Left cardiac atrium (tissue), 4 donors: ENCODE measurements at regions not wholly inside any gene's neighbourhood (a gene's known extent, or its start where the extent isn't known, plus 50 kb on each side); places are given as distances from the start of the nearest gene placed in this dataset.
A peak's percentile ranks its signal among the peaks of the same experiment; 100 is the strongest.
"Not testable (repeated sequence)": the region's sequence is repeated elsewhere in the genome, so short reads cannot be mapped to it uniquely, and the experiment has no call there.

Source experiments
- ATAC-seq, 2 donors: fragments of 200-7000 bp; cut with Tn5 transposase; one replicate each; pipeline ENCODE4 v1.9.1; 2020; ENCODE audit warnings: mild to moderate bottlenecking in 2 of 2, moderate library complexity in 2 of 2
- DNase-seq: peaks from one replicate; pipeline ENCODE4 v3.0.0-alpha.2; 2020
- intact Hi-C, 2 donors: fragments of 100-400 bp; cut with DNase I; formaldehyde crosslinking; loops; one replicate each; pipeline versions ENCODE4 v1.14.1 to v1.15.1; 2022 to 2023
- donor health status: DM: no; HTN: yes; CAD: no.
- donor health status: DM: no; HTN: yes; CAD: no; lungs with severe emphysema.
- donor health status: DM: yes; HTN: yes; CAD: no.
- donor health status: Dilated cardiomyopathy.

DNA sequence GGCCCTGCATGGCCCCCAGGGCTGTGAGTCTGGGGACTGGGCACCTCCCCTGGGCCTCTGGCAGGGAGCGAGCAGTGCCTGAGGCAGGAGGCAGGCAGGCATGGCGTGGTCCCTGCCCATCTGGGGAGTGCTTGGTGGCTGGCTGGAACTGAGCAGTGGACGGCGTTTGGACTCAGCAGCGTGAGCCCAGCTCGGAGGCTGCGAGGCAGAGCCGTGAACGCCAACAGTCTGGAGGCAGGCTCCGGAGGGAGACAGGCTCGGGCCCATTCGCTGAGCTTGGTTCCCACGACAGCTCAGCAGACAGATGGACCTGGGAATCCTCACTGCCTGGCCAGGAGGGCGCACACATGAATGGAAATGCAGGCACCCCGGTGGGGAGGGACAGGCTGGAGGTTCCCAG, 160.7 kb upstream of the POU3F1 start:
- ATAC-seq (no peak), DNase-seq (no peak)
- intact Hi-C loops = no loop called here

DNA sequence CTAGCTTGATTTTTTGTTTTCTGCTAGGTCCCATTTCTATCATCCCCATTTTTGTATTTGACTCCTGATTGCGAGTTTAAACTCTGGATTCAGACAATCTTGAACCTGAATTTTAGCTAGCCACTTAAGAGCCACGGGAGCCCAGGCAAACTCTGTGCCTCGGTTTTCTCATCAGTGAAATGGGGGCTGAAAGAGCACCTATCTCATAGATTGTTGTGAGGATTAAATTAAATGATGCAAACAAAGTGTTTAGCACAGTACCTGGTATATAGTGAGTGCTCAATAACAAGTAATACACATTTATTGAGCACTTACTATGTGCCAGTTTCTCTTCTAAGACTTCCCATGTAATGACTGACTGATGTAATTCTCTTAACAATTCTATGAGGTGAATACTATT, 158.1 kb upstream of the POU3F1 start:
- no peak for DNase-seq
- intact Hi-C loops = no loop called here
- ATAC-seq = no peak

- no peak for ATAC-seq
- intact Hi-C loops = no loop called here
- DNase-seq = no peak
These were observed 156.8 kb upstream of the POU3F1 start for GRCh38 chr1:38203441-38203840.

DNA sequence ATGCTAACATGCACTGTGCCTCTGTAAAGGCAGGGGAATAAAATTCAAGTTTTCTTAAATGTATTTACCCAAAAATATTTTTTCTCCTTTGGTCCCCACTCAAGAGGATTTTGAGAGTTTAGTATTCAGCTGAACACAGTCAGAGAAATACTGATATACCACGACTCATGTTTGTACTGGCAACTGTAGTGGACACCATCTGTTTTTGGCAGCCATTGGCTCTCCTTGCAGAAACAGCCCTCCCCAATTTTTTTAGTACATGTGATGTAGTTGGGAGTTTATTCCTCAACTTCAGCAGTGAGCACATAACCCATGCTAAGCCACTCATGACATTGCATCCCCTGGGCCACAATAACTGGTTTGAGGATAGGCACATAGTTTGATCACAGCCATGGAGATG, 154.8 kb upstream of the POU3F1 start:
- ATAC-seq = peak in 1 of 2 donors; percentile 34
- DNase-seq = no peak
- intact Hi-C loops = no loop called here

DNA sequence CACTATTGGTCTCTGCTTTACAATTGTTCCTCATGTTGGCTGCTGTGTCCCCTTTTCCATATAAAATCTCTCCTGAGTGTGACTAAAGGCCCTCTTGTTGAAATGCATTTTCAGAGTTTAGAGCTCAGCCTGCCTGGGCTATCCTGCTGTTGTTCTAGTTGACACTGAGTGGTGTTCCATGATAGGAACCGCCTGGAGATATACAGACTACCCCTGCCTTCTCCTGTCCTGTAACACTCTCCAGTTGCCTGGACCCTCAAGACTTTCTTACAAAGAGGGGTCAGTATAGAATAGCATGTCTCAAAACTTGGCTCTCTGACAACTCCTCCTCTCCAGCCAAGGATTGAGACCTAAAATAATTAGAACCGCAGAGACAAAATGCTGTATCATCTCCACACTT, 152.0 kb upstream of the POU3F1 start:
- ATAC-seq (no peak), DNase-seq (no peak)
- intact Hi-C loops = loop anchor here in 1 of 2 donors (1.0 kb wide), 1 partner anchor 26 kb away; no protein-coding TSS in a partner anchor

GRCh38 chr1:38198099-38198498, 151.5 kb upstream of the POU3F1 start:
- ATAC-seq = no peak
- intact Hi-C loops = loop anchor here in 1 of 2 donors (1.0 kb wide), 1 partner anchor 26 kb away; no protein-coding TSS in a partner anchor
- DNase-seq = no peak

DNA sequence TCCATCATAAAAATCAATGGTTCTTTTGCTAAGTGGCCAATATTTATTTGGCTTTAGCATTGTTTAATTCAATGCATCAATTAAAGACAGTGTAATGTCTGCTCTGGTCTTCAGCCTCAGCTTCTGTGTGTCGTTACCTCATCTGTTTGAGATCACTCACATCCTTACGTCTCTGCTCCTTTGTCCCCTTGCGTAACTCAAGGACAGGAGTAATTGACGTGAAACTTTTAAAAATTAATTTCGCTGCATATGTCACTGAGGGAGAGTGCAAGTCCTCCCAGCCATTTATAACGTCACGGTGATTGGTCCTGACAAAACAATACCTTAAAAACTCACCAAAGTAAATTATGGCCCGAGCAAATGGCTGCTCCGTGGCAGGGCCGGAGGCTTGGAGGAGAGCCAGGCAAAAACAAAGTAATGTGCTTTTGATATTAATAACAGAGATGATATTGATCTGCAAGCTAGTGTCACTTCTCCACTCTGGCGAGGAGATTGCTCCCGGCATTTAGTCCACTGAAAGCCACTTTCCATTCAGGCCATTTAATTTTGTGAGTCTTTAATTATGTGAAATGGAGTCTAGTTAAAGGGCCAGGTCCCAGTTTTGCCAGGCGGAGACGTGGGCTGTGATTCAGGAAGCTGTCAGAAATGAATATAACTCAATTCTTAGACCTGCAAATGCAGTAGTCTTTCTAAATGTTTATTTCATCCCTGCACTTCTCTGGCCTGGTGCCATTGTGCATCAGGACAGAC, 150.9 kb upstream of the POU3F1 start:
- DNase-seq (no peak), ATAC-seq (no peak)
- intact Hi-C loops = loop anchor here in 1 of 2 donors (1.0 kb wide), 1 partner anchor 25 kb away; no protein-coding TSS in a partner anchor

DNA sequence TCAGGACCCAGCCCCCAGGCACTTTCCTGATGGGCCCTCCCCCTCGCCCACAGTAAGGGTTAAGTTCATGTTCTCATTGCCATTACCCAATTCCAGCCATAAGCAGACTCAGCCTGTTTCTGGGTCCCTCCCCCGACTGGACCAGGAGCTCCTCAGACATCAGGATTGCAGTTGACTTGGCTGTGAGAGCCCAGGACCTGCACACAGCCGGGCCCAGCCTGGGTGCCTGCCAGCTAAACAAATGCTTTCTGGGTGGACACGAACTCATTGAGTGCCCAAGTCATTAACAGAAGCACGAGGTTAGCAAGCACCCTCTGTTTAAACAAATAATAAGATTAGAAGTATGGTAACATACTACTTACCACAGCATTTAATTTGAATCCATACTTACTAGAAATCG, 147.9 kb upstream of the POU3F1 start:
- DNase-seq (no peak), ATAC-seq (no peak)
- intact Hi-C loops = no loop called here

DNA sequence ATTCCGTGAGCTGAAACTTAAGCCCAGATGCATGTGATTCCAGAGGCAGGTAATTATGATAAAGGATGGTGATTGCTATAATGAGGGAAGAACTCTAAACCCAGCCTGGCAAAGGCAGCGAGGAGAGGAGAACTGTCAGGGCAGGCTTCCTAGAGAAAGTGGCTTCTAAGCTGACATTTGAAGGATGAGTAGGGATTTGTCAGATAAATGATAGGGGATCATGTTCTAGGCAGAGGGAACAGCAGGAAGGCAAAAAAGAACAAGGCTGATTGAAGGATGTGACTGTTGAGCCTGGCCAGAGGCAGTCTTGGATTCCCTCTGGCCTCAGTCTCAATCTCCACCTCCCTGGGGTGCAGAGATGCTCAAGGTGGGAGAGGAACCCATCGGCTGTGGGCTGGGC, 146.4 kb upstream of the POU3F1 start:
- intact Hi-C loops = no loop called here
- ATAC-seq = no peak
- no peak for DNase-seq

GRCh38 chr1:38191461-38191860, 144.9 kb upstream of the POU3F1 start:
- DNase-seq = no peak
- ATAC-seq = peak in 1 of 2 donors; percentile 46
- intact Hi-C loops = no loop called here

DNA sequence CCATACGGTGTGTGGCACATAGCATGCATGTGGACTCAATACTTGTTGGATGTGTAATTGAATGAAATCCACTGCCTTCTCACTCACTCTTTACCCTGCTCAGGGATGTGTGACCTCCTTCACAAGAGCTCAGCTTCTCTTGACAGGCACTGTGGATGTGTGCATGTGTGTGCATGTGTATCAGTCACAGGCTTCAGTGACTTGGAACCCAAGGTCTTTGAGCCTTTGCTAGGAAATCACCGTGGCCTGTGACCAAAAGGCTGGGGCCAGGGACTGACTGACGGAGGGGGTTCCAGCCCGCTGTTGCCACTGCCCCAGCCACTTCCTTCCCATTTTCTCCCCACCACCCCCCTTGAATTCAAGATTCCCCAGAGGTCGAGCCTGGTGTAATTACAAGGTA, 144.4 kb upstream of the POU3F1 start:
- no peak for DNase-seq
- no peak for ATAC-seq
- intact Hi-C loops = no loop called here

DNA sequence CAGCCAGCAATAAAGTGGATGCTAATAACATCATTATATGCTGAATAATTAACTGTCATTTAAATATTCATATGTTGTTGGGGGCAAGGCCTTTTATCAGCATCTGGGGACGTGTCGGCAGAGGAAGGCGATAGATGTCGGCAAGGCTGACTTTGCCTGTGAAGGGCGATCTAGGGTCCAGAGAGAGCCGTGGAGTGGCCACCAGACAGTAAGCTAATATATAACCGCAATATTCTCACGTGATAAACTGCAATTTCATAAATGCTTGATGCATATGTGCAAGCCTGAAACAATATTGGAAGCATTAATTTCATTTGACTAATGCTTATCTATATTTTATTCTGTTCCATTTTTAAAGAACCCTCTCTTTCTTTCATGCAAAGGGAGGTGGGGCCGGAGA, 141.0 kb upstream of the POU3F1 start:
- DNase-seq = no peak
- intact Hi-C loops = no loop called here
- no peak for ATAC-seq

DNA sequence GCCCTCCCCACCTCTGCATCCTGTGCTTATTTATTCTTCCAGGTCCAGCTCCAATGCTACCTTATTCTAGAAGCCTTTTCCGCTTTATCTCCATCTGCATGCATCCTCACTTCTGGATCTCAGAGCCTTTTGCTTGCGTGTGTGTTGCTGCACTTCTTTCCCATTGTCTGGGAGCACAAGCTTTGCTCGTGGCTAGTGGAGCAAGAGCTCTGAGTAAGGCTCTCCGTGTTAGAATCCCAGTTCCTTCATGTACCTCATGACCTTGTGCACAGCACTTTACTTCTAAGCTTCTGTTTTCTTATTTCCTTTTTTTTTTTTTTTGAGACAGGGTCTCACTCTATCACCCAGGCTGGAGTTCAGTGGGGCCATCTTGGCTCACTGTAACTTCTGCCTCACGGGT, 140.0 kb upstream of the POU3F1 start:
- intact Hi-C loops = no loop called here
- no peak for DNase-seq
- ATAC-seq = no peak

DNA sequence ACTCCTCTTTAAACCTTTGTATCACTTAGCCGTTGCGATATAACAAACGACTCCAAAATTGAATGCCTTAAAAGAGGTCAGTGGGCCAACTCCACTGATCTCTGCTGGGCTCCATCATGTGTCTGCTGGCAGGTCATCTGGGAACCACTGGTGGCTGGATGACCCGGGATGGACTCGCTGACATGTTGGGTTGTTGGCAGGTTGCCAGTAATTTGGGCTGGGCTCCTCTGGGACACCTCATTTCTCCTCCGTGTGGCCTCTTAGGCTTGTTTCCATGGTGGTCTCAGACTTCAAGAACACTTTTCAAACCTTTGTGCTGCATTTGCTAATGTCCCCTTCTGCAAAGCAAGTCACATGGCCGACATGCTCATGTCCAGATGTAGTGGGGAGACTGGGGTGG, 139.3 kb upstream of the POU3F1 start:
- intact Hi-C loops = no loop called here
- DNase-seq = no peak

DNA sequence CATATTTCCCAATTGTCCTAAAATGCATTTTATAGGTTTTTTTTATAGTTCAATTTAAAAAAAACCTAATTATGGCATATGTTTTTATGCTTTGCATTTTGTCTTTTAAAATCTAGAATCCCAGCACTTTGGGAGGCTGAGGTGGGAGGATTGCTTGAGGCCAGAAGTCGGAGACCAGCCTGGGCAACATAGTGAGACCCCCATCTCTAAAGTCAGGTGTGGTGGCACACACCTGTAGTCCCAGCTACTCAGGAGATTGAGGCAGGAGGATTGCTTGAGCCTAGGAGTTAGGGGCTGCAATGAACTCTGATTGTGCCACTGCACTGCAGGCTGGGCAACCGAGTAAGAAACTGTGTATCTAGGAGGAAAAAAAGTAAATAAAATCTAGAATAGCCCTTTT, 137.2 kb upstream of the POU3F1 start:
- intact Hi-C loops = no loop called here
- DNase-seq (no peak), ATAC-seq (no peak)

More for the DNA sequence above, 139.3 kb upstream of the POU3F1 start:
- ATAC-seq = no peak

GRCh38 chr1:38183096-38183495, 136.5 kb upstream of the POU3F1 start:
- DNase-seq = no peak
- intact Hi-C loops = no loop called here
- ATAC-seq = no peak

DNA sequence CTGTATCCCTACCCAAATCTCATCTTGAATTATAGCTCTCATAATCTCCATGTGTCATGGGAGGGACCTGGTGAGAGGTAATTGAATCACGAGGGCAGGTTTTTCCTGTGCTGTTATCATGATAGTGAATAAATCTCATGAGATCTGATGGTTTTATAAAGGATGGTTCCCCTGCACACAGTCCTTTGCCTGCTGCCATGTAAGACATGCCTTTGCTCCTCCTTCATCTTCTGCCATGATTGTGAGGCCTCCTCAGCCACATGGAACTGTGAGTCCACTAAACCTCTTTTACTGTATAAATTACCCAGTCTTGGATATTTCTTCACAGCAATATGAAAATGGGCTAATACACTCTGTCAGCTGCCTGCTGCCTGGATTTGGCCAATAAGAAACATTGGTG, 133.8 kb upstream of the POU3F1 start:
- intact Hi-C loops, ATAC-seq, DNase-seq: not testable (repeated sequence)

- peak; percentile 43 for DNase-seq
- intact Hi-C loops = no loop called here
- ATAC-seq = peak; percentile 61 to 78
These were observed 132.9 kb upstream of the POU3F1 start for GRCh38 chr1:38179483-38179882.

- DNase-seq (no peak), ATAC-seq (no peak)
- intact Hi-C loops = no loop called here
These were observed 131.6 kb upstream of the POU3F1 start for GRCh38 chr1:38178216-38178615.

DNA sequence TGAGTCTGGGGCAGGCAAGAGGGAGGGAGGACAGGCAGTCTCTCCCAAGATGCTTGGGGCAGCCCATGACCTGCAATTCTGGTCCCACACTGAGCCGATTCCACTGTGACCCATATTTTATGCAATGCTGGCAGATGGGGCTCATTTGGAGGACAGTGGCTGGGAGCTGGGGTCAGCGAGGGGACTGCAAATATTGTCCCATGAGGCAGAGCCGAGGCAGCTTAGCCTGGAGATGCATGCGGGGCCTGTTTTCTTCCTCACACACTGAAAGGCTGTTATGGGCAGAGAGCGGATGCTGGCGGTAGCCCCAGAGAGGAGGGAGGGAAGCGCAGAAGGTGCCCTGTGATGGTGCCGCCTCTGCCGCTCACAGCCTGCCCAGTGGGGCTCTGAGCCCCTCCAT, 128.5 kb upstream of the POU3F1 start:
- intact Hi-C loops = no loop called here
- ATAC-seq (no peak), DNase-seq (no peak)

DNA sequence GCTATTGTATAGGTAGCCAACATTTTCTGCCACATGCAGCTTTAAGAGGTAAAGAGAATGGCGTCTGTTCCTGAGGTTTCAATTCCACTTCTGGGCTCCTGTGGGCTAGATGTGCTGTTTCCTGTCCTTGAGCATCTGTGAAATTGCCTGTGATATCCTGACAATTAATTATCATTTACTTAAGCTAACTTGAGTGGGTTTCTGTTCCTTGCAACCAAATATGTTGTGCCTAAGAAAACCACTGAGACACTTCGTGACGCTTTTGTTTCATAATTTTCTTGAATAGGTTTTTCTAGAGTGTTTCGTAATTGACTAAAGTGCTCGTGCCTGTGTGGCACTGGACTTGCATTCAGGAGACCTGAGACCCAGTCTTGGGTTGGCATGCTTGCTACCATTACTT, 127.3 kb upstream of the POU3F1 start:
- no peak for DNase-seq
- no peak for ATAC-seq

More for the DNA sequence above, 127.3 kb upstream of the POU3F1 start:
- intact Hi-C loops = no loop called here
